Upper lobe of right lung (tissue), 1 donor: ENCODE measurements at regions not wholly inside any gene's neighbourhood (a gene's known extent, or its start where the extent isn't known, plus 50 kb on each side); places are given as distances from the start of the nearest gene placed in this dataset.

Experiments
- ATAC-seq: fragments of 200-7000 bp; cut with Tn5 transposase; one replicate; pipeline ENCODE4 v1.9.1; 2020; ENCODE audit warnings: mild to moderate bottlenecking, moderate library complexity
- DNase-seq: peaks from one replicate; pipeline ENCODE4 v3.0.0-alpha.2; 2020
- H3K27ac ChIP-seq: fragments of 200-600 bp; one replicate; pipeline ENCODE4 v1.8.0; 2022
- H3K27me3 ChIP-seq: fragments of 200-600 bp; one replicate; pipeline ENCODE4 v1.8.0; 2022; ENCODE audit warnings: mild to moderate bottlenecking
- H3K36me3 ChIP-seq: fragments of 200-600 bp; one replicate; pipeline ENCODE4 v1.8.0; 2022
- H3K4me1 ChIP-seq: fragments of 200-600 bp; one replicate; pipeline ENCODE4 v1.8.0; 2022
- H3K4me3 ChIP-seq: fragments of 200-600 bp; one replicate; pipeline ENCODE4 v1.8.0; 2022; ENCODE audit warnings: mild to moderate bottlenecking
- H3K9me3 ChIP-seq: fragments of 200-600 bp; one replicate; pipeline ENCODE4 v1.8.0; 2022
- CTCF ChIP-seq: fragments of 200-600 bp; IDR thresholded peaks from one replicate; pipeline ENCODE4 v1.8.0; 2022; ENCODE audit warnings: antibody characterized with exemption
- intact Hi-C: fragments of 100-400 bp; cut with DNase I; formaldehyde crosslinking; loops from one replicate; pipeline ENCODE4 v1.11.0; 2022
- donor health status: DM: no; HTN: yes; CAD: no; lungs with severe emphysema.

- Histone ChIP-seq H3K4me3 (no peak overlapping the region), H3K9me3 (no peaks in the 10 kb centered on the region), H3K4me1 (no peaks in the 10 kb centered on the region), H3K27me3 (no peaks in the 10 kb centered on the region), H3K36me3 (no peaks in the 10 kb centered on the region), H3K27ac (no peak overlapping the region)
- ATAC-seq (no peak), DNase-seq (no peak)
- intact Hi-C loops, result no loop called here
- TF ChIP-seq CTCF, result no peak
These were observed 1343.7 kb upstream of the GOT2 start for GRCh38 chr16:60077861-60078260.

- ATAC-seq (no peak), DNase-seq (no peak)
- Histone ChIP-seq H3K27me3 (no peaks in the 10 kb centered on the region), H3K4me1 (no peaks in the 10 kb centered on the region), H3K4me3 (no peak overlapping the region), H3K36me3 (no peaks in the 10 kb centered on the region), H3K9me3 (no peaks in the 10 kb centered on the region), H3K27ac (no peak overlapping the region)
- no peak for TF ChIP-seq CTCF
- intact Hi-C loops, result no loop called here
These were observed 1340.3 kb upstream of the GOT2 start for GRCh38 chr16:60074378-60074777.

GRCh38 chr16:60073376-60073775, 1339.3 kb upstream of the GOT2 start:
- Histone ChIP-seq H3K27ac (no peak overlapping the region), H3K4me1 (no peaks in the 10 kb centered on the region), H3K9me3 (no peaks in the 10 kb centered on the region), H3K36me3 (no peaks in the 10 kb centered on the region), H3K4me3 (no peak overlapping the region), H3K27me3 (no peaks in the 10 kb centered on the region)
- no peak for ATAC-seq
- no peak for DNase-seq
- intact Hi-C loops, result no loop called here
- TF ChIP-seq CTCF, result no peak

GRCh38 chr16:60064026-60064425, 1329.9 kb upstream of the GOT2 start:
- ATAC-seq (no peak), DNase-seq (no peak)
- H3K27ac ChIP-seq, result no peak overlapping the region
- H3K36me3 ChIP-seq, result no peaks in the 10 kb centered on the region
- intact Hi-C loops, result no loop called here
- H3K4me3 ChIP-seq, result no peak overlapping the region
- H3K9me3 ChIP-seq, result no peaks in the 10 kb centered on the region
- H3K4me1 ChIP-seq, result no peaks in the 10 kb centered on the region
- TF ChIP-seq CTCF, result no peak
- no peaks in the 10 kb centered on the region for H3K27me3 ChIP-seq

- no peaks in the 10 kb centered on the region for H3K9me3 ChIP-seq
- no peaks in the 10 kb centered on the region for H3K4me1 ChIP-seq
- no peak overlapping the region for H3K4me3 ChIP-seq
- ATAC-seq (no peak), DNase-seq (no peak)
- TF ChIP-seq CTCF, result no peak
- intact Hi-C loops, result no loop called here
- H3K27me3 ChIP-seq, result no peaks in the 10 kb centered on the region
- no peaks in the 10 kb centered on the region for H3K36me3 ChIP-seq
- H3K27ac ChIP-seq, result no peak overlapping the region
These were observed 1327.3 kb upstream of the GOT2 start for GRCh38 chr16:60061396-60061795.

GRCh38 chr16:60060731-60061130, 1326.6 kb upstream of the GOT2 start:
- DNase-seq, result no peak
- intact Hi-C loops, result no loop called here
- H3K9me3 ChIP-seq, result no peaks in the 10 kb centered on the region
- no peak overlapping the region for H3K27ac ChIP-seq
- no peak for TF ChIP-seq CTCF
- H3K27me3 ChIP-seq, result no peaks in the 10 kb centered on the region
- H3K4me1 ChIP-seq, result no peaks in the 10 kb centered on the region
- H3K4me3 ChIP-seq, result no peak overlapping the region
- H3K36me3 ChIP-seq, result no peaks in the 10 kb centered on the region
- no peak for ATAC-seq
